ENCODE measurements at regions not wholly inside any gene's neighbourhood (a gene's known extent, or its start where the extent isn't known, plus 50 kb on each side); places are given as distances from the start of the nearest gene placed in this dataset.

- TF ChIP-seq POLR2A (IDR thresholded peaks at IDR 0.05), result no peak
- TF ChIP-seq, protein P1, sequence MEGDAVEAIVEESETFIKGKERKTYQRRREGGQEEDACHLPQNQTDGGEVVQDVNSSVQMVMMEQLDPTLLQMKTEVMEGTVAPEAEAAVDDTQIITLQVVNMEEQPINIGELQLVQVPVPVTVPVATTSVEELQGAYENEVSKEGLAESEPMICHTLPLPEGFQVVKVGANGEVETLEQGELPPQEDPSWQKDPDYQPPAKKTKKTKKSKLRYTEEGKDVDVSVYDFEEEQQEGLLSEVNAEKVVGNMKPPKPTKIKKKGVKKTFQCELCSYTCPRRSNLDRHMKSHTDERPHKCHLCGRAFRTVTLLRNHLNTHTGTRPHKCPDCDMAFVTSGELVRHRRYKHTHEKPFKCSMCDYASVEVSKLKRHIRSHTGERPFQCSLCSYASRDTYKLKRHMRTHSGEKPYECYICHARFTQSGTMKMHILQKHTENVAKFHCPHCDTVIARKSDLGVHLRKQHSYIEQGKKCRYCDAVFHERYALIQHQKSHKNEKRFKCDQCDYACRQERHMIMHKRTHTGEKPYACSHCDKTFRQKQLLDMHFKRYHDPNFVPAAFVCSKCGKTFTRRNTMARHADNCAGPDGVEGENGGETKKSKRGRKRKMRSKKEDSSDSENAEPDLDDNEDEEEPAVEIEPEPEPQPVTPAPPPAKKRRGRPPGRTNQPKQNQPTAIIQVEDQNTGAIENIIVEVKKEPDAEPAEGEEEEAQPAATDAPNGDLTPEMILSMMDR (IDR thresholded peaks at IDR 0.05), result no peak
These were observed 177.0 kb upstream of the TTC29 start for GRCh38 chr4:147122685-147123084.
